ENCODE measurements at regions not wholly inside any gene's neighbourhood (a gene's known extent, or its start where the extent isn't known, plus 50 kb on each side); places are given as distances from the start of the nearest gene placed in this dataset.

GRCh38 chr15:35307676-35308075 is 222.6 kb upstream of the NANOGP8 start:
- TF ChIP-seq CTCF (IDR thresholded peaks at IDR 0.05): no peak
- TF ChIP-seq EP300 (IDR thresholded peaks at IDR 0.05): no peak

All from ovary (tissue), 3 donors.